Nephron progenitor cell (in vitro differentiated cells): ENCODE measurements at regions not wholly inside any gene's neighbourhood (a gene's known extent, or its start where the extent isn't known, plus 50 kb on each side); places are given as distances from the start of the nearest gene placed in this dataset.

Experiments
- DNase-seq: peaks from one replicate; pipeline ENCODE4 v3.0.0; 2021
- H3K27ac Mint-ChIP-seq: 2 replicates; pipeline ENCODE4 v1.8.0; 2021; ENCODE audit warnings: mild to moderate bottlenecking, moderate library complexity, mixed read lengths
- H3K27me3 Mint-ChIP-seq: 2 replicates; pipeline ENCODE4 v1.8.0; 2021; ENCODE audit warnings: mild to moderate bottlenecking, low read depth, mixed read lengths; ENCODE audit not compliant: poor library complexity
- H3K36me3 Mint-ChIP-seq: 2 replicates; pipeline ENCODE4 v1.8.0; 2021; ENCODE audit warnings: low read depth, mixed read lengths
- H3K4me1 Mint-ChIP-seq: 2 replicates; pipeline ENCODE4 v1.8.0; 2021; ENCODE audit warnings: mixed read lengths
- H3K4me3 Mint-ChIP-seq: 2 replicates; pipeline ENCODE4 v1.8.0; 2021; ENCODE audit warnings: mild to moderate bottlenecking, moderate library complexity, mixed read lengths
- H3K9me3 Mint-ChIP-seq: 2 replicates; pipeline ENCODE4 v1.8.0; 2021; ENCODE audit warnings: mild to moderate bottlenecking, moderate library complexity, mixed read lengths
- TF ChIP-seq, protein P1 (sequence below): fragments of 200-600 bp; sonication (generic); IDR thresholded peaks from 2 replicates; pipeline ENCODE4 v1.5.0; 2021; ENCODE audit warnings: antibody characterized with exemption

- TF ChIP-seq, protein P1, sequence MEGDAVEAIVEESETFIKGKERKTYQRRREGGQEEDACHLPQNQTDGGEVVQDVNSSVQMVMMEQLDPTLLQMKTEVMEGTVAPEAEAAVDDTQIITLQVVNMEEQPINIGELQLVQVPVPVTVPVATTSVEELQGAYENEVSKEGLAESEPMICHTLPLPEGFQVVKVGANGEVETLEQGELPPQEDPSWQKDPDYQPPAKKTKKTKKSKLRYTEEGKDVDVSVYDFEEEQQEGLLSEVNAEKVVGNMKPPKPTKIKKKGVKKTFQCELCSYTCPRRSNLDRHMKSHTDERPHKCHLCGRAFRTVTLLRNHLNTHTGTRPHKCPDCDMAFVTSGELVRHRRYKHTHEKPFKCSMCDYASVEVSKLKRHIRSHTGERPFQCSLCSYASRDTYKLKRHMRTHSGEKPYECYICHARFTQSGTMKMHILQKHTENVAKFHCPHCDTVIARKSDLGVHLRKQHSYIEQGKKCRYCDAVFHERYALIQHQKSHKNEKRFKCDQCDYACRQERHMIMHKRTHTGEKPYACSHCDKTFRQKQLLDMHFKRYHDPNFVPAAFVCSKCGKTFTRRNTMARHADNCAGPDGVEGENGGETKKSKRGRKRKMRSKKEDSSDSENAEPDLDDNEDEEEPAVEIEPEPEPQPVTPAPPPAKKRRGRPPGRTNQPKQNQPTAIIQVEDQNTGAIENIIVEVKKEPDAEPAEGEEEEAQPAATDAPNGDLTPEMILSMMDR, result no peak
- Mint-ChIP-seq H3K27me3 (peaks cover 6% of the 10 kb centered on the region), H3K36me3 (no peaks in the 10 kb centered on the region), H3K27ac (no peak overlapping the region), H3K9me3 (no peaks in the 10 kb centered on the region), H3K4me1 (peaks cover 6% of the 10 kb centered on the region), H3K4me3 (no peak overlapping the region)
- no peak for DNase-seq
These were observed 89.7 kb upstream of the ZPBP start for GRCh38 chr7:50182759-50183158.

DNA sequence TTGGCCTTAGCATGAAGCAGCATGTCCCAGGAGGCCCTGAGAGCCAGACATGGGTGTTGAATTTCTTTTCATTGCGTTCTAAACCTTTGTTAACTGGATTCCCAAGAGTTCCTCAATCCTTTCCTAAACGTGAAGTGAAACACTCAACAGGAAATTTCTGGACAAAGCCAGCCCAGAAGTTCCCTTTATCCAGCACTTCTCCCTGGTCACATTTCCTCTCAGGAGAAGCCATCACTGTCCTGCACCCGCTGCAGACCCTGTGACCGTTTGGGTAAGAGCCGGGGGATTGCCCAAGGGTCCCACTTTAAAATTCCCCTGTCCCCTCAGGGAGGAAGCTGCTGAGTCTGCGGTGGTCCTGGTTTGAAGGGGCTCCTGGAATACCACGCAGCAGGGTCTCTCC, 88.0 kb upstream of the ZPBP start:
- no peak for DNase-seq
- no peaks in the 10 kb centered on the region for H3K9me3 Mint-ChIP-seq
- H3K27ac Mint-ChIP-seq, result no peak overlapping the region
- no peaks in the 10 kb centered on the region for H3K36me3 Mint-ChIP-seq
- TF ChIP-seq, protein P1, result no peak
- H3K4me1 Mint-ChIP-seq, result peaks cover 6% of the 10 kb centered on the region
- H3K27me3 Mint-ChIP-seq, result peaks cover 2% of the 10 kb centered on the region
- H3K4me3 Mint-ChIP-seq, result no peak overlapping the region

DNA sequence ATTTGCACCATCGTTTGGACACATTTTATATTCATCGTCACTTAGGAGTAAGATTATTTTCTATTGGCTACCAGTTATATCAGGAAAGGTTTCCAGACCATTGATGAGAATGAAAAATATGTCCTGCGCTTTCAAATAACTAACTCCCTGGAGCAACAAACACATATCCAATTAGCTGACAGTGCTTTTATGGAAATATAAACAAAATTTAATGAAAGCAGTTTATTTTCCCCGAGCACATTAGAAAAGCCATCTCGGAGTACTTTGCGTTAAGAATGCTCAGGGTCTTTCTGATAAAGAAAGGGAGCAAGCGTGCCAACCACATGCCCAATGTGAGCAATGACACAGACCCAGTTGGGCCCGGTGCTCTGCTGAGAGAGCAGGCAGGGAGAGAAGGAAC, 85.1 kb upstream of the ZPBP start:
- no peak overlapping the region for H3K4me3 Mint-ChIP-seq
- peaks cover 6% of the 10 kb centered on the region for H3K4me1 Mint-ChIP-seq
- H3K27ac Mint-ChIP-seq, result no peak overlapping the region
- no peak for DNase-seq
- no peaks in the 10 kb centered on the region for H3K36me3 Mint-ChIP-seq
- TF ChIP-seq, protein P1, result no peak
- no peaks in the 10 kb centered on the region for H3K9me3 Mint-ChIP-seq
- H3K27me3 Mint-ChIP-seq, result no peaks in the 10 kb centered on the region

DNA sequence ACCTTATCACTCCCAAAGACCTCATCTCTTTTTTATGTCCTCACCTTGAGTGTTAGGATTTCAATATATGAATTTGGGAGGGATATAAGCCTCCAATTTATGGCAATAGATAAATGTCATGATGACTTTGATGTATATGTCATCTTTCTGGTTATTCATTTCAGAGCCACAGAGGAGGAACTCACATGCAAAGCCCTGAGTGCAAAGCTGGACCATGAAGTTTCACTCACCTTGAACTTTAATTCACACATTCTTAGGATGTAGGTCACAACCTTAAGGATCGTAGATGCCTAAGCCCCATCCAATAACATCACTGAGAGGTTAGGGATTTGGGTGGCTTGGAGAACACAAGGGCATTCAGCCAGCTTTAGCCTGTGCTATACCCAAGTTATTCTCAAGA, 81.9 kb upstream of the ZPBP start:
- DNase-seq, result no peak
- TF ChIP-seq, protein P1, result no peak
- Mint-ChIP-seq H3K4me3 (no peak overlapping the region), H3K27me3 (no peaks in the 10 kb centered on the region), H3K9me3 (no peaks in the 10 kb centered on the region), H3K27ac (no peak overlapping the region), H3K4me1 (no peaks in the 10 kb centered on the region), H3K36me3 (no peaks in the 10 kb centered on the region)

DNA sequence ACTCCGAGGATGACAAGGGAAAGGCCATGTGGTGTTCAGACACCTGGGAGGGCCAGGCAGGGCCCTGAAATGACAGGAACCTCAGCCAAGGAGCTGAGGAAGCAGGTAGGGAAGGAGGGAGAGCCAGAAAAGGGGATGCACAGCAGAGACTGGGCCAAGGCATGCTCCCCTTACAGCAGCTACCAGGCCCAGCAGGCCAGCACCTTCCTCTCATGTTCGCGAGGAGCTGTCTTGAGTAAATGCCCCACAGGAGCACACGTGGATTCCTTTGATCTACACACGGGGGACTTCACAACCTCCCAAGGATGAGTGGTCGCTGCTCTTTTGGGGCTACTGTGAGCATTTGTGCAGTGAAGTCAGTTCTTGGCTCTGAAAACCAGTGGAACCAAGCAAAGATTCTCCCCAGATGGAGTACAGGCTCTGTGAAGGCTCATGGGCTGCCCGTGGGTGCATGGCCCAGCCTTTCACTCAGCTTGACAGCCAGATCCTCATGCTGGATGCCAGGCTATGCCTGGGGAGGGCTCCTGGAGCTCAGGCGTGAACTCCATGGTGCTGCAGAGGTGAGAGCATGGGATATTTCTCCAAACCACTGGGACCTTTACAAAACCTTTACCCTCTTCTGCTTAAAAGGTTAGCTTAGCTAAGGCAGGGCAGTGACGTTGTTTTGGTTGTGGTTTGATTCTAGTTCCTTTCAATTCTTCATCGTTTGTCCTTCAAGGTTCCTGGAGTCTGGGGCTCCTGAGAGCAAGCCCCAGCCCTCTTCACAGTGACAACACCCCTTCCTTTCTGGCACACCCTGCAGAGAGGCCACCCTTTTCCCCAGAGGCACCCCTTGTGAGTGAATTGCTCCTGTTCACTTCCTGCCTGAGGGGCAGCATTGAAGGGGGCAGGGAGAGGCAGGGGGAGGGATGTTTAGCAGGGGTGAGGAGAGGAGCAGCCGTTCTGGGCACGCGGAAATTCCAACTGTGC, 74.2 kb upstream of the ZPBP start:
- Mint-ChIP-seq H3K4me1 (no peaks in the 10 kb centered on the region), H3K27me3 (peaks cover 4% of the 10 kb centered on the region), H3K4me3 (no peak overlapping the region), H3K27ac (no peak overlapping the region), H3K36me3 (no peaks in the 10 kb centered on the region), H3K9me3 (no peaks in the 10 kb centered on the region)
- TF ChIP-seq, protein P1, result no peak
- no peak for DNase-seq
